OCI-LY1 (cell line): ENCODE measurements at regions not wholly inside any gene's neighbourhood (a gene's known extent, or its start where the extent isn't known, plus 50 kb on each side); places are given as distances from the start of the nearest gene placed in this dataset.

Experiments used
- H2AFZ ChIP-seq: fragments of 200-600 bp; sonication (generic), shearing (Covaris generic); 2 replicates; pipeline ENCODE4 v1.6.0; 2014; ENCODE audit warnings: antibody characterized with exemption, mild to moderate bottlenecking, low read length
- H3F3A ChIP-seq: fragments of 200-600 bp; sonication (generic), shearing (Covaris generic); 2 replicates; pipeline ENCODE4 v1.6.0; 2014; ENCODE audit warnings: mild to moderate bottlenecking, antibody characterized with exemption, low read length, moderate library complexity; ENCODE audit not compliant: insufficient read depth
- H3K27ac ChIP-seq: fragments of 200-600 bp; sonication (generic); 2 replicates; pipeline ENCODE4 v1.5.1; 2014; ENCODE audit warnings: low read length, mixed run types, mild to moderate bottlenecking, low read depth; ENCODE audit not compliant: poor library complexity, severe bottlenecking
- H3K27me3 ChIP-seq: fragments of 200-600 bp; sonication (generic); 2 replicates; pipeline ENCODE4 v1.6.0; 2014; ENCODE audit warnings: antibody characterized with exemption, mild to moderate bottlenecking, low read length, moderate library complexity; ENCODE audit not compliant: insufficient read depth
- H3K36me3 ChIP-seq: fragments of 200-600 bp; sonication (generic); 2 replicates; pipeline ENCODE4 v1.6.1; 2014; ENCODE audit warnings: mild to moderate bottlenecking, antibody characterized with exemption, low read length, moderate library complexity, mixed read lengths; ENCODE audit not compliant: insufficient read depth
- H3K4me1 ChIP-seq: fragments of 200-600 bp; sonication (generic); 2 replicates; pipeline ENCODE4 v1.5.1; 2014; ENCODE audit warnings: mild to moderate bottlenecking, low read length, moderate library complexity; ENCODE audit not compliant: insufficient read depth, severe bottlenecking
- H3K4me2 ChIP-seq: fragments of 200-600 bp; sonication (generic), shearing (Covaris generic); 2 replicates; pipeline ENCODE4 v1.6.1; 2014; ENCODE audit warnings: low read length
- H3K4me3 ChIP-seq: fragments of 200-600 bp; sonication (generic); 2 replicates; pipeline ENCODE4 v1.5.1; 2014; ENCODE audit warnings: low read length, low read depth, mild to moderate bottlenecking, mixed read lengths; ENCODE audit not compliant: poor library complexity, severe bottlenecking
- H3K79me2 ChIP-seq: fragments of 200-600 bp; shearing (Covaris generic); 2 replicates; pipeline ENCODE4 v1.6.1; 2016; ENCODE audit warnings: mixed run types, low read length, mixed read lengths; ENCODE audit not compliant: insufficient read depth
- H3K9ac ChIP-seq: fragments of 200-600 bp; sonication (generic), shearing (Covaris generic); 2 replicates; pipeline ENCODE4 v1.6.1; 2014; ENCODE audit warnings: mild to moderate bottlenecking, low read length, mixed read lengths
- H3K9me2 ChIP-seq: fragments of 200-600 bp; sonication (generic), shearing (Covaris generic); 2 replicates; pipeline ENCODE4 v1.6.1; 2014; ENCODE audit warnings: low read depth, mild to moderate bottlenecking, low read length, mixed read lengths
- H3K9me3 ChIP-seq: fragments of 200-600 bp; shearing (Covaris generic); 2 replicates; pipeline ENCODE4 v1.6.1; 2014; ENCODE audit warnings: low read length, mixed read lengths
- H4K20me1 ChIP-seq: fragments of 200-600 bp; sonication (generic), shearing (Covaris generic); 2 replicates; pipeline ENCODE4 v1.6.0; 2016; ENCODE audit warnings: mild to moderate bottlenecking, low read length; ENCODE audit not compliant: insufficient read depth
- CTCF ChIP-seq: fragments of 200-600 bp; sonication (generic), shearing (Covaris generic); IDR thresholded peaks from 2 replicates; pipeline ENCODE4 v1.5.1; 2017; ENCODE audit warnings: mild to moderate bottlenecking, antibody characterized with exemption, low read length, moderate library complexity, mixed read lengths
- EZH2 ChIP-seq: fragments of 200-600 bp; sonication (generic), shearing (Covaris generic); IDR thresholded peaks from 2 replicates; pipeline ENCODE4 v1.8.0; 2017; ENCODE audit warnings: borderline replicate concordance, mixed run types, mild to moderate bottlenecking, antibody characterized with exemption, low read length, moderate library complexity, mixed read lengths

GRCh38 chr12:130076126-130076525, 86.1 kb upstream of the FZD10 start:
- Histone ChIP-seq H3K27me3 (no peaks in the 10 kb centered on the region), H3F3A (no peaks in the 10 kb centered on the region), H3K36me3 (no peaks in the 10 kb centered on the region), H3K27ac (no peak overlapping the region), H3K9me2 (no peaks in the 10 kb centered on the region), H3K4me1 (no peaks in the 10 kb centered on the region), H2AFZ (no peak overlapping the region), H3K9ac (no peak overlapping the region), H3K4me3 (no peak overlapping the region), H3K79me2 (no peaks in the 10 kb centered on the region), H3K9me3 (no peaks in the 10 kb centered on the region), H4K20me1 (no peaks in the 10 kb centered on the region), H3K4me2 (no peak overlapping the region)
- TF ChIP-seq EZH2, result no peak
- no peak for TF ChIP-seq CTCF

- no peak overlapping the region for H3K9ac ChIP-seq
- no peaks in the 10 kb centered on the region for H3K79me2 ChIP-seq
- no peak overlapping the region for H3K4me3 ChIP-seq
- no peak overlapping the region for H3K4me2 ChIP-seq
- no peaks in the 10 kb centered on the region for H3K36me3 ChIP-seq
- H3F3A ChIP-seq, result no peaks in the 10 kb centered on the region
- H2AFZ ChIP-seq, result no peak overlapping the region
- H3K27me3 ChIP-seq, result no peaks in the 10 kb centered on the region
- H4K20me1 ChIP-seq, result no peaks in the 10 kb centered on the region
- no peaks in the 10 kb centered on the region for H3K9me3 ChIP-seq
- no peaks in the 10 kb centered on the region for H3K4me1 ChIP-seq
- TF ChIP-seq CTCF, result no peak
- no peak for TF ChIP-seq EZH2
- no peaks in the 10 kb centered on the region for H3K9me2 ChIP-seq
- H3K27ac ChIP-seq, result no peak overlapping the region
These were observed 85.5 kb upstream of the FZD10 start for GRCh38 chr12:130076752-130077151.

- no peaks in the 10 kb centered on the region for H3K9me3 ChIP-seq
- H3K4me2 ChIP-seq, result no peak overlapping the region
- H3K36me3 ChIP-seq, result no peaks in the 10 kb centered on the region
- H3K9me2 ChIP-seq, result no peaks in the 10 kb centered on the region
- no peak overlapping the region for H3K9ac ChIP-seq
- H3K27me3 ChIP-seq, result no peaks in the 10 kb centered on the region
- no peak overlapping the region for H2AFZ ChIP-seq
- TF ChIP-seq CTCF, result no peak
- TF ChIP-seq EZH2, result no peak
- no peaks in the 10 kb centered on the region for H3K4me1 ChIP-seq
- no peak overlapping the region for H3K27ac ChIP-seq
- H3K79me2 ChIP-seq, result no peaks in the 10 kb centered on the region
- H3K4me3 ChIP-seq, result no peak overlapping the region
- H4K20me1 ChIP-seq, result no peaks in the 10 kb centered on the region
- H3F3A ChIP-seq, result no peaks in the 10 kb centered on the region
These were observed 83.4 kb upstream of the FZD10 start for GRCh38 chr12:130078852-130079251.
